Lung (tissue), 11 donors: ENCODE measurements at regions not wholly inside any gene's neighbourhood (a gene's known extent, or its start where the extent isn't known, plus 50 kb on each side); places are given as distances from the start of the nearest gene placed in this dataset.

Experiments used
- ATAC-seq: fragments of 200-7000 bp; cut with Tn5 transposase; one replicate; pipeline ENCODE4 v1.9.1; 2020; ENCODE audit warnings: moderate number of reproducible peaks; ENCODE audit not compliant: insufficient read depth, low FRiP score
- DNase-seq, 3 donors: peaks; one replicate each; pipeline ENCODE4 v3.0.0-alpha.2; 2013 to 2017
- H3K27ac ChIP-seq, 2 donors: one replicate each; pipeline ENCODE4 v1.5.1; 2013; ENCODE audit warnings: mild to moderate bottlenecking in 2 of 2, moderate library complexity in 2 of 2, control low read depth in 1 of 2, inconsistent platforms in 1 of 2, low read depth in 1 of 2, low read length in 1 of 2
- H3K27me3 ChIP-seq, 3 donors: one replicate each; pipeline ENCODE4 v1.5.1; 2013; ENCODE audit warnings: low read length in 2 of 3; ENCODE audit not compliant: control insufficient read depth in 3 of 3, insufficient read depth in 3 of 3
- H3K36me3 ChIP-seq, 4 donors: one replicate each; pipeline ENCODE4 v1.5.1; 2013; ENCODE audit warnings: low read length in 4 of 4, mild to moderate bottlenecking in 1 of 4, moderate library complexity in 1 of 4; ENCODE audit not compliant: control insufficient read depth in 4 of 4, insufficient read depth in 4 of 4
- H3K4me1 ChIP-seq, 5 donors: one replicate each; pipeline ENCODE4 v1.5.1; 2013; ENCODE audit warnings: low read length in 5 of 5, mild to moderate bottlenecking in 2 of 5, moderate library complexity in 1 of 5; ENCODE audit not compliant: control insufficient read depth in 5 of 5, insufficient read depth in 5 of 5
- H3K4me3 ChIP-seq: one replicate; pipeline ENCODE4 v1.5.1; 2013; ENCODE audit warnings: mild to moderate bottlenecking, control low read depth, moderate library complexity
- H3K9ac ChIP-seq, 2 donors: one replicate each; pipeline ENCODE4 v1.5.1; 2013; ENCODE audit warnings: low read length in 2 of 2, control low read depth in 1 of 2; ENCODE audit not compliant: insufficient read depth in 1 of 2
- H3K9me3 ChIP-seq, 4 donors: one replicate each; pipeline ENCODE4 v1.5.1; 2013; ENCODE audit warnings: low read length in 3 of 4, mild to moderate bottlenecking in 1 of 4, moderate library complexity in 1 of 4; ENCODE audit not compliant: control insufficient read depth in 4 of 4, insufficient read depth in 3 of 4
- CTCF ChIP-seq: IDR thresholded peaks from 2 replicates; pipeline ENCODE4 v1.5.1; 2012; ENCODE audit warnings: mild to moderate bottlenecking; ENCODE audit errors: control extremely low read depth, extremely low read depth
- WGBS, 2 donors: extraction: QIAGEN DNeasy Blood & Tissue Kit; methylation state at CpG; one replicate each; pipeline ENCODE4 v1.1.7; 2013; 5-methylcytosine and 5-hydroxymethylcytosine counted together
- donor health status: control.
- donor health status: control.
- donor health status: Bipolar disorder and iron deficiency.
- donor health status: healthy.
- donor health status: DM: yes; HTN: yes; CAD: no.

- peaks cover 0 to 4% (median 3%) of the 10 kb centered on the region in 5 donors for H3K4me1 ChIP-seq
- no peak for DNase-seq
- no peak overlapping the region for H3K9ac ChIP-seq
- no peaks in the 10 kb centered on the region for H3K36me3 ChIP-seq
- ATAC-seq, result no peak
- no peak overlapping the region for H3K4me3 ChIP-seq
- 92 to 94% methylated on average over 10 of the region's 10 CpGs for WGBS, 2 donors
- H3K9me3 ChIP-seq, result peaks cover 0 to 5% (median 0%) of the 10 kb centered on the region in 4 donors
- TF ChIP-seq CTCF, result no peak
- H3K27me3 ChIP-seq, result no peaks in the 10 kb centered on the region
- H3K27ac ChIP-seq, result no peak overlapping the region
These were observed 217.9 kb upstream of the RAB6C start for GRCh38 chr2:129761569-129762021.

GRCh38 chr2:129762386-129763189 lies 216.9 kb upstream of the RAB6C start:
- H3K27me3 ChIP-seq, result no peaks in the 10 kb centered on the region
- H3K4me1 ChIP-seq, result peaks cover 0 to 4% (median 3%) of the 10 kb centered on the region in 5 donors
- H3K4me3 ChIP-seq, result no peak overlapping the region
- peaks cover 0 to 5% (median 0%) of the 10 kb centered on the region in 4 donors for H3K9me3 ChIP-seq
- H3K27ac ChIP-seq, result no peak overlapping the region
- H3K36me3 ChIP-seq, result no peaks in the 10 kb centered on the region
- WGBS, 2 donors, result 81 to 94% methylated on average over 8 of the region's 8 CpGs
- ATAC-seq (no peak), DNase-seq (no peak)
- no peak for TF ChIP-seq CTCF
- no peak overlapping the region for H3K9ac ChIP-seq

GRCh38 chr2:129763190-129763846 lies 216.1 kb upstream of the RAB6C start:
- Histone ChIP-seq H3K4me3 (no peak overlapping the region), H3K4me1 (peaks cover 0 to 3% (median 0%) of the 10 kb centered on the region in 5 donors), H3K9me3 (peaks cover 0 to 5% (median 0%) of the 10 kb centered on the region in 4 donors), H3K27me3 (no peaks in the 10 kb centered on the region), H3K27ac (no peak overlapping the region), H3K36me3 (no peaks in the 10 kb centered on the region), H3K9ac (no peak overlapping the region)
- no peak for ATAC-seq
- no peak for DNase-seq
- WGBS, 2 donors, result 81 to 82% methylated on average over 10 of the region's 10 CpGs
- TF ChIP-seq CTCF, result no peak
